ENCODE measurements at regions not wholly inside any gene's neighbourhood (a gene's known extent, or its start where the extent isn't known, plus 50 kb on each side); places are given as distances from the start of the nearest gene placed in this dataset.

- TF ChIP-seq CTCF (conservative IDR thresholded peaks at IDR 0.05): no peak
- TF ChIP-seq ZFX (IDR thresholded peaks at IDR 0.05): no peak
Observed at GRCh38 chr19:31633014-31633413, 283.8 kb upstream of the TSHZ3 start.

Measured in C4-2B (cell line).